GM13976 (cell line): ENCODE measurements at regions not wholly inside any gene's neighbourhood (a gene's known extent, or its start where the extent isn't known, plus 50 kb on each side); places are given as distances from the start of the nearest gene placed in this dataset.

ENCODE experiments used
- DNase-seq: peaks from one replicate; pipeline ENCODE4 v3.0.0; 2012; ENCODE audit warnings: low spot score
- in situ Hi-C: fragments of 300-500 bp; cut with MboI; formaldehyde crosslinking; loops from one replicate; pipeline ENCODE4 v1.12.0; 2022; ENCODE audit warnings: low sequenced_read_pairs, mixed read lengths, inconsistent platforms; ENCODE audit not compliant: unreplicated experiment
- TF ChIP-seq, protein P1 (sequence below): IDR thresholded peaks from 2 replicates; pipeline ENCODE4 v1.5.1; 2012; ENCODE audit warnings: borderline replicate concordance, mild to moderate bottlenecking; ENCODE audit not compliant: insufficient read depth; ENCODE audit errors: extremely low read depth, missing control alignments, control extremely low read depth

DNA sequence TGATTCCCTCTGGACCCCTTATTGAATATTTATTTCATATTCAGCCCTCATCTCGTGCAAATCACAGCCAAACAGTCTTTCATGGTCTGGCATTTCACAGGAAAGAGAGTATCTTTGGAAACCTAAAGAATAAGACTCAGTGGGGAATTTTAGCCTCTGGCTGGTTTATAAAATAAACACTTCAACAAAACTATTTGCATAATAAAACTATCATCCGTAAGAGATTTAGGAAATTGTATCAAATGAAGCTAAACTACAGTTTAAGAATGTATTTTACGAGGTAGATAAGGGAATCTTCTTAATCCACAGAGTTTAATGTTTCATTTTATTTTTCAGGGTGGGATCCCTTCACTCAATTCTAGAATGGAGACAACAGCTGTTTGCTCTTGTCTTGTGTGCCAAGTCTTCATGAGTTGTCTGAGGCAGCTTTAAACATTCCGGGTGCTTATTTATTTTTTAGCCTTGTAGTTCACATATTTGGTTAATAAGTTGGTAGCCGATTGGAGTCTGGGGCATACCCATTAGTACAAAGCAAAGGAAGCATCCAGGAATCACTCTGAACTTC is 634.4 kb upstream of the KLF12 start:
- TF ChIP-seq, protein P1, sequence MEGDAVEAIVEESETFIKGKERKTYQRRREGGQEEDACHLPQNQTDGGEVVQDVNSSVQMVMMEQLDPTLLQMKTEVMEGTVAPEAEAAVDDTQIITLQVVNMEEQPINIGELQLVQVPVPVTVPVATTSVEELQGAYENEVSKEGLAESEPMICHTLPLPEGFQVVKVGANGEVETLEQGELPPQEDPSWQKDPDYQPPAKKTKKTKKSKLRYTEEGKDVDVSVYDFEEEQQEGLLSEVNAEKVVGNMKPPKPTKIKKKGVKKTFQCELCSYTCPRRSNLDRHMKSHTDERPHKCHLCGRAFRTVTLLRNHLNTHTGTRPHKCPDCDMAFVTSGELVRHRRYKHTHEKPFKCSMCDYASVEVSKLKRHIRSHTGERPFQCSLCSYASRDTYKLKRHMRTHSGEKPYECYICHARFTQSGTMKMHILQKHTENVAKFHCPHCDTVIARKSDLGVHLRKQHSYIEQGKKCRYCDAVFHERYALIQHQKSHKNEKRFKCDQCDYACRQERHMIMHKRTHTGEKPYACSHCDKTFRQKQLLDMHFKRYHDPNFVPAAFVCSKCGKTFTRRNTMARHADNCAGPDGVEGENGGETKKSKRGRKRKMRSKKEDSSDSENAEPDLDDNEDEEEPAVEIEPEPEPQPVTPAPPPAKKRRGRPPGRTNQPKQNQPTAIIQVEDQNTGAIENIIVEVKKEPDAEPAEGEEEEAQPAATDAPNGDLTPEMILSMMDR: no peak
- no peak for DNase-seq
- in situ Hi-C loops: no loop called here

DNA sequence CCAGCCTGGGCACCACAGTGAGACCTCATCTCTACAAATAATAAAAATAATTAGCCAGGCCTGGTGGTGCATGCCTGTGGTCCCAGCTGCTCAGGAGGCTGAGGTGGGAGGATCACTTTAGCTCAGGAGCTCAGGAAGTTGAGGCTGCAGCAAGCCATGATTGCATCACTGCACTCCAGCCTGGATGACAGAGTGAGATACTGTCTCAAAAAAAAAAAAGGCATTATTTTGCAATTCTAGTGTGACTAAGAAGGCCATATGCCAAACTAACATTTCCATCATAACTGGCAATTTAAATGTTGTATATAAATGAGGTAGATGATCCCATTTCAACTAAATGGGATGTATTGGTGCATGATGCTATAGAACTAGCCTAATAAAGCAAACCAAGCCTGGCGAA is 632.8 kb upstream of the KLF12 start:
- in situ Hi-C loops: no loop called here
- TF ChIP-seq, protein P1: no peak
- DNase-seq: no peak

DNA sequence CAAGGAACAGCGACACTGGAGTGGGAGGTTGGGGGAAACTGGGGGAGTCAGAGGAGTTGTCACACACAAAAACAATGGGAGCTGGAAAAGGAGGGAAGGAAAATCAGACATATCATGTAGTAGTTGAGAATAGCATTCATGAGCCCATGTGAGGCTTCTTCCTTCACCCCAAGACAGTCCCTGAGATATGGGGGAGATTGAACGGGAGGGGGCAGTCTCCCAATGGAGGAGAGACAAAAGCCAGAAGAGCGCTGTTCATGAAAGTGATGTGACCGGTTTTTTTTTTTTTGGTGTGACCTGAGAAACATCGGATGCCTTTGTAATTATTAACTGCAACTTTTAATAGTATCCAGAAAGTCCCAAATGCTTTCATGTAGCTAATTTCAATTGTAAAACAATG is 631.8 kb upstream of the KLF12 start:
- no peak for DNase-seq
- in situ Hi-C loops: no loop called here
- TF ChIP-seq, protein P1: no peak

DNA sequence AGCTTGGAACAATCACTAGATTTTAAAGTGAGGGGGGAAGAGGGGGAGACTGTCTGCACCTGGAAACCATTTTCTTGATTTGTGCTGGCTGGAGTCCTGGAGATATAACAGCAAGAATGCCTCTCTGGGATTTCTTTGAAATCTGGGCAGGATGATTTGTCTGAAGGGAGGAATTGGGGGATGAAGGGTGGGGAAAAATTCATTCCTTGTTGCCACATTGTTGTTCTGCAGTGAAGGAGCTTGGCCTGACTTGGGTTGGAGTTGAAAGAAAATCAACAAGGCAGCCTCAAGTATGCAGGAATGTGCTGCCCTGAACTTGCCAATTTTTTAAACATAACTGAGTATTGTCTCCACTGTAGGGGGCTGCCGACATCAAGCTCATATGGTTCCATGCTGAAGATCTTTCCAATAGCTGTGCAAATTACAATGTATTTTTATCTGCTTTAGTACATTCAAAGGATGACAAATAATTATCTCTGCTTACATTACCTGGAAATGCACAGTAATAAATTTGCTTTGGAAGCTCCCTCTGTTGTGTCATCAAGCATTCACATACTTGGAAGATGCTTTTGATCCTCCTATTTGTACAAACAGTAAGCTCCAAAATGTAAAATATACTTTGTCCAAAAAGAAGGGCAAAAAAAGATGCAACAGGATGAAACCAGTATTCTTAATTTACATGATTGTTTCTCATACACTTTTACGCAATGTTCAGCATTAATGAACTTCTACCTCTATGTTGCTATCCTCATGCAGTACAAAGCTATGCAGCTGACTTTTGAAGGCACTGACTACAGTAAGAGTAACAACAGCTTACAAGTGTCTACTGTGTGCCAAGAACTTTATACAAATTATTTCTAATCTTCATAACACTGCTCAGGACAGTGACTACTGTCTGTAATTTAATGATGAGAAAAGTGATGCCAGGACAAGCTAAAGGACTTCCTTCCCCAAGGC is 627.9 kb upstream of the KLF12 start:
- in situ Hi-C loops: no loop called here
- TF ChIP-seq, protein P1: no peak
- DNase-seq: no peak

DNA sequence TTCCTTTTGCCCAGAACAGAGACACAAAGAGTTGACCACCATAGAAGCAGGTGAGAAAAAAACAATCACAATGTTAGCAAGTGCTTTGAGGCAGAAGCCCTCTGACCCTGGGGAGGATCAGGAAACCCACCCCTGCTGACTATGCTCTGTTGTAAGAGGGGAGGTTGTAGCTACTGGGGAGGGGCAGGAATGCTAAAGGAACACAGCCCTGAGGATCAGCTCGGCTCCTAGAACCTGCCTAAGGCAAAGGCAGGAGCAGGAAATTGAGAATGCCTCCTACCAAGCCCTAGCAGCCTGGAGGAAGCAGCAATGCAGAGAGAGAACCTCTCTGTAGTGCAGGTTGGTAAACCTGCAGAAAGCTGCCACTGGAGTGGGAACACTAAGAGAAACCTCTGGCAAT is 624.0 kb upstream of the KLF12 start:
- TF ChIP-seq, protein P1: no peak
- in situ Hi-C loops: no loop called here
- DNase-seq: no peak

DNA sequence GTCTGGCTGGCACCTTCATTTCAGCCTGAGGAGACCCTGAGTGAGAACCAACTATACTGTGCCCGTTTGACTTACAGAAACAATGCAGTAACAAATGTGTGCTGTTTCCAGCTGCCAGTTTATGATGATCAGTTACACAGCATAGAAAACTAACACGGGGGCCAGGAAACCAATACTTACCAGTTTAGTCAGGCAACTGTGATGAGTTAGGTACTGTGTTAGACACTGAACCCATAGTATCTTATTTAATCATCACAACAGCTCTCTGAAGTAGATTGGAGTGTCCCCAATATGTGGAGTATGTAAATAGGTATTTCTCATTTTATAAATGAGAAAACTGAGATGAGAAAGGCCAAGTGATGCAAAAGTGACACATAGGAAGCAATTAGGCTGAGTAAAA is 620.9 kb upstream of the KLF12 start:
- in situ Hi-C loops: no loop called here
- TF ChIP-seq, protein P1: no peak
- DNase-seq: no peak

DNA sequence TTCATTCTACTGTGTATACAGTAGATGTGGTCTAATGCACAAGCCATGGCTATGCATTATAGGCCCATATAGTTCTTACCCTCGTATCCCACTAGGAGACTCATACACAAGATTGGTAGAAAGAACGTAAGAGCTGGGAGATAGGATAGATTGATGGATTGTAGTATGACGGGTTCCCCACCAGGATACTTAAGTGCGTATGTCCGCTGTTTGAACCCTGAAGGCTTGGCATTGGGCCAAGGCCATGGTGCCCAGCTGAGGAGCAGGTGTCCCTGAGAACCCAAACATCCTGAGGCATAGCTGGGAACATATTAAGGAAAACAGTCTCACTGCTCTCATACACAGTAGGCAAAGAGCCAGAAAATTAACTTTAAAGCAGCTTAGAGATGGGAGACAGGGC is 617.5 kb upstream of the KLF12 start:
- in situ Hi-C loops: no loop called here
- no peak for DNase-seq
- TF ChIP-seq, protein P1: no peak
